ENCODE measurements at regions not wholly inside any gene's neighbourhood (a gene's known extent, or its start where the extent isn't known, plus 50 kb on each side); places are given as distances from the start of the nearest gene placed in this dataset.

DNA sequence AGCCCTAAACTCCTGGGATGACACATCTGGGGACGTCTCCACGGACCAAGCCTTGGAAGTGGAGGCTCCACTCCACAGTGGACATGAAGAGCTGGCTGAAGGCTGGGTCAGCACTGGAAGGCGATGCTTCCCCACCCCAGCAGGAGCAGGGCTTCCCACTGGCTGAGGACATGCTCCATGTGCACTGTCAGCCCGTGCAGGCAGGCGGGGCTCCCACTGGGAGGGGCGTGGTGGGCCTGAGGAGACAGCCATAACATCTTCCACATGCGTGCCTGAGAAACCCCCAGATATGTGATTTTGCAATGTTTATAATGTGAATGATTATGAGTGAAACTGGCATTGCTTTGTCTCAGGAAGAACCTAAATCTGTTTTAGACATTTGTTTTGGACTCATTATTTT is 231.3 kb downstream of the KLF13 start:
- TF ChIP-seq POLR2A (IDR thresholded peaks at IDR 0.05) (no peak), CTCF (IDR thresholded peaks at IDR 0.05) (no peak)
